Esophagus squamous epithelium (tissue), 5 donors: ENCODE measurements at regions not wholly inside any gene's neighbourhood (a gene's known extent, or its start where the extent isn't known, plus 50 kb on each side); places are given as distances from the start of the nearest gene placed in this dataset.
"Not testable (repeated sequence)": the region's sequence is repeated elsewhere in the genome, so short reads cannot be mapped to it uniquely, and the experiment has no call there.

Experiments used
- DNase-seq: peaks from one replicate; lab custom pipeline; 2025; lab: John Stamatoyannopoulos, UW
- H3K27ac ChIP-seq, 4 donors: fragments of 200-600 bp; sonication (generic); one replicate each; pipeline ENCODE4 v1.5.1; 2016 to 2019; ENCODE audit warnings: mild to moderate bottlenecking in 1 of 4
- H3K27me3 ChIP-seq, 4 donors: fragments of 200-600 bp; sonication (generic); 1 replicate in 3 of 4; 2 replicates in 1 of 4; pipeline versions ENCODE4 v1.5.1 to v1.6.0; 2017 to 2021; ENCODE audit warnings: antibody characterized with exemption in 1 of 4
- H3K36me3 ChIP-seq, 3 donors: fragments of 200-600 bp; sonication (generic); one replicate each; pipeline ENCODE4 v1.5.1; 2016 to 2019
- H3K4me1 ChIP-seq, 3 donors: fragments of 200-600 bp; sonication (generic); one replicate each; pipeline ENCODE4 v1.5.1; 2017 to 2019
- H3K4me3 ChIP-seq, 4 donors: fragments of 200-600 bp; sonication (generic); 1 replicate in 3 of 4; 2 replicates in 1 of 4; pipeline ENCODE4 v1.5.1; 2016 to 2019; ENCODE audit warnings: mild to moderate bottlenecking in 2 of 4, moderate library complexity in 1 of 4
- H3K9me3 ChIP-seq, 3 donors: fragments of 200-600 bp; sonication (generic); one replicate each; pipeline ENCODE4 v1.5.1; 2016 to 2019
- POLR2A ChIP-seq, 4 donors: fragments of 450-650 bp; IDR thresholded peaks; one replicate each; pipeline ENCODE4 v1.6.1; 2017; ENCODE audit warnings: antibody characterized with exemption in 4 of 4, mild to moderate bottlenecking in 4 of 4, moderate library complexity in 3 of 4
- WGBS, 2 donors: methylation state at CpG; one replicate each; pipeline ENCODE4 v1.1.5; 2018; 5-methylcytosine and 5-hydroxymethylcytosine counted together
- intact Hi-C: fragments of 100-400 bp; cut with DNase I; formaldehyde crosslinking; loops from one replicate; pipeline ENCODE4 v1.15.0; 2022
- TF ChIP-seq, protein P1 (sequence below), 6 experiments: fragments of 450-650 bp in 4 of 6; fragments of 200-600 bp in 2 of 6; sonication (generic) in 2 of 6; IDR thresholded peaks; one replicate each; pipeline ENCODE4 v1.5.1; 2016 to 2019; ENCODE audit warnings: antibody characterized with exemption in 6 of 6, mild to moderate bottlenecking in 4 of 6, moderate library complexity in 4 of 6
- donor health status: DM: yes; HTN: yes; CAD: no.

- no peak for TF ChIP-seq POLR2A (IDR thresholded peaks at IDR 0.05)
- TF ChIP-seq, protein P1, sequence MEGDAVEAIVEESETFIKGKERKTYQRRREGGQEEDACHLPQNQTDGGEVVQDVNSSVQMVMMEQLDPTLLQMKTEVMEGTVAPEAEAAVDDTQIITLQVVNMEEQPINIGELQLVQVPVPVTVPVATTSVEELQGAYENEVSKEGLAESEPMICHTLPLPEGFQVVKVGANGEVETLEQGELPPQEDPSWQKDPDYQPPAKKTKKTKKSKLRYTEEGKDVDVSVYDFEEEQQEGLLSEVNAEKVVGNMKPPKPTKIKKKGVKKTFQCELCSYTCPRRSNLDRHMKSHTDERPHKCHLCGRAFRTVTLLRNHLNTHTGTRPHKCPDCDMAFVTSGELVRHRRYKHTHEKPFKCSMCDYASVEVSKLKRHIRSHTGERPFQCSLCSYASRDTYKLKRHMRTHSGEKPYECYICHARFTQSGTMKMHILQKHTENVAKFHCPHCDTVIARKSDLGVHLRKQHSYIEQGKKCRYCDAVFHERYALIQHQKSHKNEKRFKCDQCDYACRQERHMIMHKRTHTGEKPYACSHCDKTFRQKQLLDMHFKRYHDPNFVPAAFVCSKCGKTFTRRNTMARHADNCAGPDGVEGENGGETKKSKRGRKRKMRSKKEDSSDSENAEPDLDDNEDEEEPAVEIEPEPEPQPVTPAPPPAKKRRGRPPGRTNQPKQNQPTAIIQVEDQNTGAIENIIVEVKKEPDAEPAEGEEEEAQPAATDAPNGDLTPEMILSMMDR (IDR thresholded peaks at IDR 0.05), result no peak
- intact Hi-C loops, result no loop called here
- no peak overlapping the region for H3K27ac ChIP-seq
- no peaks in the 10 kb centered on the region for H3K27me3 ChIP-seq
- H3K4me3 ChIP-seq, result no peak overlapping the region
- no peaks in the 10 kb centered on the region for H3K36me3 ChIP-seq
- H3K9me3 ChIP-seq, result no peaks in the 10 kb centered on the region
- DNase-seq, result no peak
- H3K4me1 ChIP-seq, result no peaks in the 10 kb centered on the region
Observed at GRCh38 chr1:190908691-190909090, 431.0 kb upstream of the BRINP3 start.

DNA sequence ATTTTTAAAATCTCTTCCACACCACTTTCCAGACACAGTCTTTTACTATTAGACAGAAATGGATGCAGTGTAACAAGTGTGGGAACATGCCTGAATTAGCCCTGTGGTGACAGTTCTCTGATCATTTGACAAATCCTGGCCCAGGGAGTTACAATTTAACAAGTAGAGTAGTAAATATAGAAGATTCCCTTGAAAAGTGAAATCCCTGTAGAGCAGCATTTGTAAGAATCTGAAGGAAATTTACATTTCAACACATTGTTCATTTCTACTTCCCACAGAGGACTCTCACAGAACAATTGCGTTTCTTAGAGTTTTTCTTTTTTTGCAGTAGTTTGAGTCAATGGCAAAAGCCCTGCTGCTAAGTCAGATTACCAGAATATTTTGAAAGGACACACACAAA, 458.3 kb upstream of the BRINP3 start:
- H3K4me3 ChIP-seq, result no peak overlapping the region
- 60% methylated on average over 1 of the region's 1 CpG for WGBS, 2 donors
- TF ChIP-seq POLR2A (IDR thresholded peaks at IDR 0.05), result no peak
- TF ChIP-seq, protein P1 (IDR thresholded peaks at IDR 0.05), result no peak
- H3K27me3 ChIP-seq, result no peaks in the 10 kb centered on the region
- H3K36me3 ChIP-seq, result no peaks in the 10 kb centered on the region
- H3K4me1 ChIP-seq, result no peaks in the 10 kb centered on the region
- intact Hi-C loops, result no loop called here
- H3K27ac ChIP-seq, result no peak overlapping the region
- H3K9me3 ChIP-seq, result no peaks in the 10 kb centered on the region
- no peak for DNase-seq

GRCh38 chr1:190936337-190936736, 458.7 kb upstream of the BRINP3 start:
- Histone ChIP-seq H3K4me1 (no peaks in the 10 kb centered on the region), H3K36me3 (no peaks in the 10 kb centered on the region), H3K9me3 (no peaks in the 10 kb centered on the region), H3K27me3 (no peaks in the 10 kb centered on the region), H3K4me3 (no peak overlapping the region), H3K27ac (no peak overlapping the region)
- TF ChIP-seq, protein P1 (IDR thresholded peaks at IDR 0.05), result no peak
- TF ChIP-seq POLR2A (IDR thresholded peaks at IDR 0.05), result no peak
- DNase-seq, result no peak
- 79 to 91% methylated on average over 1 of the region's 1 CpG for WGBS, 2 donors
- intact Hi-C loops, result no loop called here

GRCh38 chr1:190940951-190941350, 463.3 kb upstream of the BRINP3 start:
- no peaks in the 10 kb centered on the region for H3K27me3 ChIP-seq
- H3K4me3 ChIP-seq, result no peak overlapping the region
- intact Hi-C loops, result no loop called here
- H3K9me3 ChIP-seq, result no peaks in the 10 kb centered on the region
- no peaks in the 10 kb centered on the region for H3K4me1 ChIP-seq
- H3K27ac ChIP-seq, result no peak overlapping the region
- 52 to 64% methylated on average over 2 of the region's 2 CpGs for WGBS, 2 donors
- no peak for DNase-seq
- no peaks in the 10 kb centered on the region for H3K36me3 ChIP-seq
- TF ChIP-seq POLR2A (IDR thresholded peaks at IDR 0.05), result no peak
- TF ChIP-seq, protein P1 (IDR thresholded peaks at IDR 0.05), result no peak

DNA sequence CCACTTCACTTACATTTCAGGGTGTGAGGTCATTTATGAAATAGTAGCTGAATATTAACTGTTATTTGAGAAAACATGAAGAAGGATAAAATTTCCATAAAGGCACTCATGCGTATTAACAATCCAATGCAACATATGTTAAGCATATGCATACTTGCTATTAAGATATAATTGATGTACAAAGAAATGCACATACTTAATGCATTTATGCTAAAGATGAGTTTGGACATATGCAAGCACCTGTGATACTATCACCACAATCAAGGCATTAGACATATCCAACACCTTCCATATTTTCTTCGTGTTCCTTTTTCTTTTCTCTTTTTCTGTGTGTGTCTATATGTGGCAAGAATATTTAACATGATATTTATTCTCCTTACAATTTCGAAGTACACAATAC, 464.8 kb upstream of the BRINP3 start:
- no peak for TF ChIP-seq POLR2A (IDR thresholded peaks at IDR 0.05)
- TF ChIP-seq, protein P1 (IDR thresholded peaks at IDR 0.05), result no peak
- intact Hi-C loops, result no loop called here
- DNase-seq, result no peak
- H3K4me3 ChIP-seq, result no peak overlapping the region
- no peaks in the 10 kb centered on the region for H3K9me3 ChIP-seq
- no peaks in the 10 kb centered on the region for H3K4me1 ChIP-seq
- no peak overlapping the region for H3K27ac ChIP-seq
- no peaks in the 10 kb centered on the region for H3K36me3 ChIP-seq
- 70 to 75% methylated on average over 3 of the region's 3 CpGs for WGBS, 2 donors
- H3K27me3 ChIP-seq, result no peaks in the 10 kb centered on the region

GRCh38 chr1:190943722-190944121, 466.1 kb upstream of the BRINP3 start:
- DNase-seq, H3K36me3 ChIP-seq, H3K4me3 ChIP-seq, H3K4me1 ChIP-seq, H3K9me3 ChIP-seq, intact Hi-C loops, H3K27ac ChIP-seq, H3K27me3 ChIP-seq: not testable (repeated sequence)
- WGBS, 2 donors, result 83% methylated on average over 5 of the region's 5 CpGs
